NB4 (cell line): ENCODE measurements at regions not wholly inside any gene's neighbourhood (a gene's known extent, or its start where the extent isn't known, plus 50 kb on each side); places are given as distances from the start of the nearest gene placed in this dataset.

Experiments used
- CTCF ChIP-seq: IDR thresholded peaks from one replicate; pipeline ENCODE4 v1.5.1; 2012; ENCODE audit warnings: low read depth, low read length
- MYC ChIP-seq: IDR thresholded peaks from 2 replicates; pipeline ENCODE4 v1.6.1; 2011; ENCODE audit warnings: low read depth, low read length
- POLR2A ChIP-seq: IDR thresholded peaks from 2 replicates; pipeline ENCODE4 v1.6.1; 2011; ENCODE audit warnings: mild to moderate bottlenecking; ENCODE audit not compliant: insufficient read length; ENCODE audit errors: extremely low read depth

- TF ChIP-seq CTCF: no peak
- TF ChIP-seq POLR2A: no peak
- no peak for TF ChIP-seq MYC
These were observed 398.4 kb downstream of the NUP35 start for GRCh38 chr2:183522489-183523266.
